Heart right ventricle (tissue), 16 donors: ENCODE measurements at regions not wholly inside any gene's neighbourhood (a gene's known extent, or its start where the extent isn't known, plus 50 kb on each side); places are given as distances from the start of the nearest gene placed in this dataset.

ENCODE experiments used
- ATAC-seq, 8 donors: fragments of 200-7000 bp; cut with Tn5 transposase; one replicate each; pipeline ENCODE4 v1.9.1; 2020; ENCODE audit warnings: mild to moderate bottlenecking in 8 of 8, moderate library complexity in 8 of 8, moderate number of reproducible peaks in 1 of 8
- DNase-seq, 2 donors: peaks; one replicate each; pipeline ENCODE4 v3.0.0-alpha.2; 2020
- H3K27ac ChIP-seq, 10 donors: fragments of 200-600 bp; sonication (generic) in 2 of 10; one replicate each; pipeline versions ENCODE4 v1.5.0 to v1.8.0; 2020 to 2022; ENCODE audit warnings: mild to moderate bottlenecking in 3 of 10
- H3K27me3 ChIP-seq, 7 donors: fragments of 200-600 bp; one replicate each; pipeline ENCODE4 v1.8.0; 2021 to 2022; ENCODE audit warnings: mild to moderate bottlenecking in 2 of 7
- H3K36me3 ChIP-seq, 9 donors: fragments of 200-600 bp; sonication (generic) in 1 of 9; one replicate each; pipeline versions ENCODE4 v1.5.0 to v1.8.0; 2020 to 2022; ENCODE audit warnings: mild to moderate bottlenecking in 2 of 9
- H3K4me1 ChIP-seq, 9 donors: fragments of 200-600 bp; sonication (generic) in 1 of 9; one replicate each; pipeline versions ENCODE4 v1.5.0 to v1.8.0; 2020 to 2022; ENCODE audit warnings: mild to moderate bottlenecking in 4 of 9
- H3K4me3 ChIP-seq, 10 donors: fragments of 200-600 bp; sonication (generic) in 2 of 10; one replicate each; pipeline versions ENCODE4 v1.5.0 to v1.8.0; 2020 to 2022; ENCODE audit warnings: mild to moderate bottlenecking in 7 of 10, moderate library complexity in 2 of 10
- H3K9me3 ChIP-seq, 11 donors: fragments of 200-600 bp in 10 of 11; sonication (generic) in 2 of 11; one replicate each; pipeline versions ENCODE4 v1.5.0 to v1.8.0; 2013 to 2022; ENCODE audit warnings: mild to moderate bottlenecking in 2 of 11, control low read depth in 1 of 11, moderate library complexity in 1 of 11
- CTCF ChIP-seq, 9 donors: fragments of 200-600 bp; sonication (generic) in 2 of 9; IDR thresholded peaks; one replicate each; pipeline versions ENCODE4 v1.5.0 to v1.8.0; 2021 to 2022; ENCODE audit warnings: antibody characterized with exemption in 9 of 9, mild to moderate bottlenecking in 5 of 9, moderate library complexity in 1 of 9
- WGBS, 2 donors: extraction: QIAGEN DNeasy Blood & Tissue Kit; methylation state at CpG; one replicate each; pipeline ENCODE4 v1.1.7; 2013; ENCODE audit warnings: inconsistent platforms in 1 of 2; 5-methylcytosine and 5-hydroxymethylcytosine counted together
- intact Hi-C, 10 donors: fragments of 100-400 bp; cut with DNase I; formaldehyde crosslinking; loops; one replicate each; pipeline versions ENCODE4 v1.11.1 to v1.14.2; 2022
- donor health status: Arrhythmogenic right ventricular cardiomyopathy.
- donor health status: ischemic (EF 13 %, LVEDD 7.1; RV severe dilation, severe dysfunction).
- donor health status: healthy with polysubstance abuse.
- donor health status: DM: no; HTN: yes; CAD: no.
- donor health status: DM: no; HTN: no; CAD: no.
- donor health status: ischemic (EF 25% LVEDD 6.9; RV normal size, moderate dysfunction).
- donor health status: ischemic (EF 25% LVEDD 5.7; RV mildly dilated, moderate dysfunction).
- donor health status: healthy.
- donor health status: DM: yes; HTN: yes; CAD: no.
- donor health status: Ischemic cardiomyopathy.
- donor health status: ischemic (EF 35%, LVEDD 5.7; RV mildly dilated, moderate dysfunction).
- donor health status: nonischemic (EF 11% LVEDD 7.7; RV severe dilation, severe dysfunction).
- donor health status: DM: yes; HTN: yes; CAD: no.
- donor health status: PGD.
- donor health status: ischemic (EF 29% LVEDD 5.4; RV normal size, mild dysfunction).
- donor health status: nonischemic (EF 23%, LVEDD 6.1; RV moderate dilation, normal function).

GRCh38 chr10:59587756-59588140 is 121.9 kb downstream of the SLC16A9 start:
- no peaks in the 10 kb centered on the region for H3K36me3 ChIP-seq
- no peak overlapping the region for H3K27ac ChIP-seq
- ATAC-seq (no peak), DNase-seq (no peak)
- intact Hi-C loops = loop anchor here in 2 of 10 donors (10.0 kb wide), 1 partner anchor 343 kb away; no protein-coding TSS in a partner anchor
- no peaks in the 10 kb centered on the region for H3K9me3 ChIP-seq
- H3K4me1 ChIP-seq = peaks cover 0 to 2% (median 0%) of the 10 kb centered on the region in 9 donors
- TF ChIP-seq CTCF (IDR thresholded peaks at IDR 0.05) = no peak
- no peaks in the 10 kb centered on the region for H3K27me3 ChIP-seq
- WGBS, 2 donors = 44 to 97% methylated on average over 2 of the region's 2 CpGs
- H3K4me3 ChIP-seq = no peak overlapping the region

DNA sequence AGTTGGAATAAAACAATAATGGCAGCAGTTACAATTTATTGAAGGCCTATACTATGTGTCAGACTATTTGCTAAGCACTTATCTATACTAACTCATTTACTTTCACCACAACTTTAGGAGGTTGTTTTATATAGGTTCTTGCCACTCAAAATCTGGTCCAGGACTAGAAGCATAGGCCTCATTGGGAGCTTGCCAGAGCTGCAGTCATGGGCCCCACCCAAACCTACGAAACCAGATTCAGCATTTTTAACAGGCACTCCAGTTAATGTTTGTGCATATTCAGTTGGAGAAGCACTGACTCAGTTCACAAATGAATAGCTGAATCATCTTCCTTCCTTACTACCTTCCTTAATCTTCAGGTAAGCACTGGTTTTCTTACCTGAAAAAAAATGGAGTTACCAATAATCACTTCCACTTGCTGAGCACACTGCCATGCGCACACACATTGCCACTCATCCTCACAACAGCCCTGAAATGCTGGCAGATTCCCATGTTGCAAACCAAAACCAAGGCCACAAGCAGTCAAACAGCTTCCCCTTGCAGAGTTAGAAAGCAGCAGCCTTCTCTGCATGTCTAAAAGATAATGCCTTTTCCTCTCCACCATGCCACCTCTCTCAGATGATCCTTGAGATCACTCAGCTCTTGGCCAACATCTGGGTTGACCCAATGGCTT is 122.4 kb downstream of the SLC16A9 start:
- Histone ChIP-seq H3K4me3 (no peak overlapping the region), H3K9me3 (no peaks in the 10 kb centered on the region), H3K27ac (no peak overlapping the region), H3K27me3 (no peaks in the 10 kb centered on the region), H3K4me1 (peaks cover 0 to 7% (median 0%) of the 10 kb centered on the region in 9 donors), H3K36me3 (no peaks in the 10 kb centered on the region)
- 85 to 90% methylated on average over 2 of the region's 2 CpGs for WGBS, 2 donors
- intact Hi-C loops = loop anchor here in 2 of 10 donors (10.0 kb wide), 1 partner anchor 342 kb away; no protein-coding TSS in a partner anchor
- TF ChIP-seq CTCF (IDR thresholded peaks at IDR 0.05) = no peak
- no peak for DNase-seq
- no peak for ATAC-seq

- Histone ChIP-seq H3K9me3 (no peaks in the 10 kb centered on the region), H3K4me3 (no peak overlapping the region), H3K27ac (no peak overlapping the region), H3K4me1 (peaks cover 0 to 15% (median 0%) of the 10 kb centered on the region in 9 donors), H3K36me3 (no peaks in the 10 kb centered on the region), H3K27me3 (no peaks in the 10 kb centered on the region)
- ATAC-seq (no peak), DNase-seq (no peak)
- 77 to 90% methylated on average over 2 of the region's 2 CpGs for WGBS, 2 donors
- TF ChIP-seq CTCF (IDR thresholded peaks at IDR 0.05) = no peak
- intact Hi-C loops = loop anchor here in 2 of 10 donors (10.0 kb wide), 1 partner anchor 342 kb away; no protein-coding TSS in a partner anchor
Measured at GRCh38 chr10:59586407-59586891, 123.2 kb downstream of the SLC16A9 start.

- H3K27me3 ChIP-seq = no peaks in the 10 kb centered on the region
- no peak overlapping the region for H3K4me3 ChIP-seq
- H3K27ac ChIP-seq = no peak overlapping the region
- WGBS, 2 donors = 75 to 89% methylated on average over 4 of the region's 4 CpGs
- ATAC-seq (no peak), DNase-seq (no peak)
- H3K4me1 ChIP-seq = peaks cover 0 to 21% (median 0%) of the 10 kb centered on the region in 9 donors
- no peaks in the 10 kb centered on the region for H3K36me3 ChIP-seq
- TF ChIP-seq CTCF (IDR thresholded peaks at IDR 0.05) = no peak
- intact Hi-C loops = loop anchor here in 2 of 10 donors (10.0 kb wide), 1 partner anchor 340 kb away; no protein-coding TSS in a partner anchor
- no peaks in the 10 kb centered on the region for H3K9me3 ChIP-seq
Measured at GRCh38 chr10:59585046-59585700, 124.5 kb downstream of the SLC16A9 start.
